DND-41 (cell line): ENCODE measurements at regions not wholly inside any gene's neighbourhood (a gene's known extent, or its start where the extent isn't known, plus 50 kb on each side); places are given as distances from the start of the nearest gene placed in this dataset.
A peak's percentile ranks its signal among the peaks of the same experiment; 100 is the strongest.

Experiments used
- ATAC-seq: fragments of 200-7000 bp; cut with Tn5 transposase; 3 replicates; pipeline ENCODE4 v1.9.1; 2021; ENCODE audit warnings: low read depth; ENCODE audit not compliant: insufficient read depth
- DNase-seq: peaks from one replicate; pipeline ENCODE4 v3.0.0-alpha.2; 2020
- H2AFZ ChIP-seq: 2 replicates; pipeline ENCODE4 v1.6.0; 2012; ENCODE audit warnings: low read depth, low read length
- H3K27ac ChIP-seq: 2 replicates; pipeline ENCODE4 v1.5.1; 2012; ENCODE audit warnings: low read length, inconsistent platforms
- H3K27me3 ChIP-seq: fragments of 200-600 bp; sonication (generic); 2 replicates; pipeline ENCODE4 v1.6.0; 2012; ENCODE audit warnings: low read length, mild to moderate bottlenecking, inconsistent platforms; ENCODE audit not compliant: insufficient read depth, poor library complexity
- H3K36me3 ChIP-seq: 2 replicates; pipeline ENCODE4 v1.5.1; 2012; ENCODE audit warnings: low read length, inconsistent platforms; ENCODE audit not compliant: insufficient read depth
- H3K4me1 ChIP-seq: 2 replicates; pipeline ENCODE4 v1.5.1; 2012; ENCODE audit warnings: mild to moderate bottlenecking, low read length; ENCODE audit not compliant: insufficient read depth
- H3K4me2 ChIP-seq: 2 replicates; pipeline ENCODE4 v1.6.0; 2012; ENCODE audit warnings: mild to moderate bottlenecking, moderate library complexity, low read length, inconsistent platforms; ENCODE audit not compliant: insufficient read depth
- H3K4me3 ChIP-seq, 2 experiments: fragments of 200-600 bp in 1 of 2; shearing (Covaris generic) in 1 of 2; 2 replicates each; pipeline ENCODE4 v1.5.1; 2012 to 2016; ENCODE audit warnings: inconsistent platforms in 2 of 2, low read length in 2 of 2, mild to moderate bottlenecking in 2 of 2, low read depth in 1 of 2, moderate library complexity in 1 of 2
- H3K79me2 ChIP-seq: 2 replicates; pipeline ENCODE4 v1.6.0; 2012; ENCODE audit warnings: low read length, inconsistent platforms; ENCODE audit not compliant: insufficient read depth
- H3K9ac ChIP-seq: 2 replicates; pipeline ENCODE4 v1.6.0; 2012; ENCODE audit warnings: low read depth, mild to moderate bottlenecking, inconsistent platforms, low read length, moderate library complexity
- H3K9me3 ChIP-seq: 2 replicates; pipeline ENCODE4 v1.5.1; 2012; ENCODE audit warnings: low read length, moderate library complexity, mild to moderate bottlenecking, inconsistent platforms; ENCODE audit not compliant: insufficient read depth, severe bottlenecking
- H4K20me1 ChIP-seq: 2 replicates; pipeline ENCODE4 v1.6.0; 2012; ENCODE audit warnings: low read length; ENCODE audit not compliant: insufficient read depth
- EZH2 ChIP-seq: IDR thresholded peaks from 3 replicates; pipeline ENCODE4 v1.6.1; 2012; ENCODE audit warnings: borderline replicate concordance, low read depth, mild to moderate bottlenecking, moderate library complexity, low read length, inconsistent platforms; ENCODE audit not compliant: severe bottlenecking
- TF ChIP-seq, protein P1 (sequence below): IDR thresholded peaks from 2 replicates; pipeline ENCODE4 v1.5.1; 2012; ENCODE audit warnings: borderline replicate concordance, low read length, moderate library complexity, mild to moderate bottlenecking; ENCODE audit not compliant: poor library complexity, severe bottlenecking; ENCODE audit errors: extremely low read depth

DNA sequence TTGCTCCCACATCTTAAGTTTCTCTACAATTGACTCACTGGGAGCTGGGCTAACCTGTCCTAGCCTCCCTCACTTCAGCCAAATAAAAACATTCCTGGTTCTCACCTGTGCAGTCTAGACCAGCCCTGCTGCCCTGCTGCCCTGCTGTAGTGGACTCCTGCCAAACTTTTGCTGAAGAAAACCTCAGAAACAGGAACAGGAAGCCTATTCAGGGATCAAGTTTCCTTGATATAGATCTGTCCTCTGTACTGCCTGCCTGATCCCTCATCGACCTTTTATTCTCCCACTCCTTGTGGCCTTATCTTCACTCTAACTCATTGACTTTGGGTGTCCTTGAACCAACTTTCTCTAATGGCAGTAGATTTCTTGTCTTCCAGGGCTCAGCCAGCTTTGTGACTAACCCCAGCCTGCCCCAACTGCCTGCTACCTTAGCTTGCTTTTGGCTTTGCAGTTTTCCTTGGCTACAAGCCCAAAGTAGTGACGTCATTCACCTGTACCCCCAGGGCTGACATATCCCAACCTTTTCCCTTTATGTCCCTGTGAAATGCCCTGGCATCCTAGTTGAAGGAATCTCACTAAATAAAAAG lies 234.8 kb downstream of the DUSP6 start:
- DNase-seq (no peak), ATAC-seq (peak; percentile 35; the same call in 1 of the 3 replicates)
- no peaks in the 10 kb centered on the region for H3K9me3 ChIP-seq
- H4K20me1 ChIP-seq: no peaks in the 10 kb centered on the region
- H3K4me3 ChIP-seq: no peak overlapping the region
- H3K27me3 ChIP-seq: no peaks in the 10 kb centered on the region
- peak overlapping the region; percentile 10; the same call in 1 of the 2 replicates for H2AFZ ChIP-seq
- peaks cover 8% of the 10 kb centered on the region for H3K4me1 ChIP-seq
- H3K4me2 ChIP-seq: no peak overlapping the region
- no peak for TF ChIP-seq EZH2
- TF ChIP-seq, protein P1, sequence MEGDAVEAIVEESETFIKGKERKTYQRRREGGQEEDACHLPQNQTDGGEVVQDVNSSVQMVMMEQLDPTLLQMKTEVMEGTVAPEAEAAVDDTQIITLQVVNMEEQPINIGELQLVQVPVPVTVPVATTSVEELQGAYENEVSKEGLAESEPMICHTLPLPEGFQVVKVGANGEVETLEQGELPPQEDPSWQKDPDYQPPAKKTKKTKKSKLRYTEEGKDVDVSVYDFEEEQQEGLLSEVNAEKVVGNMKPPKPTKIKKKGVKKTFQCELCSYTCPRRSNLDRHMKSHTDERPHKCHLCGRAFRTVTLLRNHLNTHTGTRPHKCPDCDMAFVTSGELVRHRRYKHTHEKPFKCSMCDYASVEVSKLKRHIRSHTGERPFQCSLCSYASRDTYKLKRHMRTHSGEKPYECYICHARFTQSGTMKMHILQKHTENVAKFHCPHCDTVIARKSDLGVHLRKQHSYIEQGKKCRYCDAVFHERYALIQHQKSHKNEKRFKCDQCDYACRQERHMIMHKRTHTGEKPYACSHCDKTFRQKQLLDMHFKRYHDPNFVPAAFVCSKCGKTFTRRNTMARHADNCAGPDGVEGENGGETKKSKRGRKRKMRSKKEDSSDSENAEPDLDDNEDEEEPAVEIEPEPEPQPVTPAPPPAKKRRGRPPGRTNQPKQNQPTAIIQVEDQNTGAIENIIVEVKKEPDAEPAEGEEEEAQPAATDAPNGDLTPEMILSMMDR: no peak
- no peaks in the 10 kb centered on the region for H3K79me2 ChIP-seq
- H3K36me3 ChIP-seq: no peaks in the 10 kb centered on the region
- peak overlapping the region; percentile 45; the same call in 1 of the 2 replicates for H3K27ac ChIP-seq
- H3K9ac ChIP-seq: no peak overlapping the region

- ATAC-seq: no peak
- TF ChIP-seq, protein P1: no peak
- TF ChIP-seq EZH2: no peak
- H2AFZ ChIP-seq: 0 out of 2 replicates have a peak overlapping the region, but pooled peaks have one; percentile 23
Observed at GRCh38 chr12:89111964-89112363, 240.3 kb downstream of the DUSP6 start.

GRCh38 chr12:89108265-89108664 lies 244.0 kb downstream of the DUSP6 start:
- Histone ChIP-seq H3K9ac (no peak overlapping the region), H3K9me3 (no peaks in the 10 kb centered on the region), H3K27me3 (no peaks in the 10 kb centered on the region), H3K27ac (no peak overlapping the region), H3K4me1 (no peaks in the 10 kb centered on the region), H3K79me2 (no peaks in the 10 kb centered on the region), H4K20me1 (no peaks in the 10 kb centered on the region), H3K36me3 (no peaks in the 10 kb centered on the region), H2AFZ (no peak overlapping the region), H3K4me2 (no peak overlapping the region), H3K4me3 (no peak overlapping the region)
- ATAC-seq (no peak), DNase-seq (no peak)
- no peak for TF ChIP-seq EZH2
- TF ChIP-seq, protein P1: no peak

More at GRCh38 chr12:89111964-89112363, 240.3 kb downstream of the DUSP6 start:
- no peak overlapping the region for H3K4me3 ChIP-seq
- H3K79me2 ChIP-seq: no peaks in the 10 kb centered on the region
- H3K4me2 ChIP-seq: no peak overlapping the region
- H3K27me3 ChIP-seq: no peaks in the 10 kb centered on the region
- H3K36me3 ChIP-seq: no peaks in the 10 kb centered on the region
- no peaks in the 10 kb centered on the region for H3K4me1 ChIP-seq
- no peaks in the 10 kb centered on the region for H3K9me3 ChIP-seq
- DNase-seq: no peak
- H3K9ac ChIP-seq: no peak overlapping the region
- no peaks in the 10 kb centered on the region for H4K20me1 ChIP-seq
- no peak overlapping the region for H3K27ac ChIP-seq
